K562 (cell line): ENCODE measurements at regions not wholly inside any gene's neighbourhood (a gene's known extent, or its start where the extent isn't known, plus 50 kb on each side); places are given as distances from the start of the nearest gene placed in this dataset.

Experiments used
- ATF2 ChIP-seq: sonication (generic); formaldehyde crosslinking; IDR thresholded peaks from 2 replicates; pipeline ENCODE4 v1.8.1; 2022; ENCODE audit warnings: missing genetic modification reagents
- BMI1 ChIP-seq: fragments of 150-350 bp; IDR thresholded peaks from 2 replicates; pipeline ENCODE4 v1.6.1; 2014; ENCODE audit warnings: low read length
- CBX2 ChIP-seq: fragments of 200-600 bp; sonication (generic); IDR thresholded peaks from one replicate; pipeline ENCODE4 v1.6.1; 2012; ENCODE audit warnings: mild to moderate bottlenecking, low read length, inconsistent platforms; ENCODE audit not compliant: insufficient read depth, poor library complexity, severe bottlenecking
- CBX5 ChIP-seq: IDR thresholded peaks from 2 replicates; pipeline ENCODE4 v1.6.1; 2014; ENCODE audit warnings: low read depth, borderline replicate concordance
- CEBPB ChIP-seq: fragments of 450-650 bp; IDR thresholded peaks from 2 replicates; pipeline ENCODE4 v1.6.1; 2016; ENCODE audit warnings: missing genetic modification characterization, missing compliant biosample characterization
- CTCF ChIP-seq, 3 experiments: IDR thresholded peaks in 2 of 3; conservative IDR thresholded peaks in 1 of 3; 2 replicates each; pipeline ENCODE4 v1.5.1; 2011 to 2012; ENCODE audit warnings: low read length in 3 of 3, mild to moderate bottlenecking in 3 of 3, control low read depth in 2 of 3, improper control_type of control experiment in 1 of 3, inconsistent platforms in 1 of 3, low read depth in 1 of 3, mixed read lengths in 1 of 3, moderate library complexity in 1 of 3; ENCODE audit not compliant: insufficient read depth in 2 of 3
- ELF1 ChIP-seq: fragments of 200-800 bp; sonication (Bioruptor generic); IDR thresholded peaks from 2 replicates; pipeline ENCODE4 v1.6.1; 2016; ENCODE audit warnings: missing genetic modification characterization, missing compliant biosample characterization
- HDGF ChIP-seq: fragments of 450-650 bp; IDR thresholded peaks from 2 replicates; pipeline ENCODE4 v1.6.1; 2016
- HMG20A ChIP-seq: fragments of 450-650 bp; formaldehyde crosslinking; conservative IDR thresholded peaks from 2 replicates; pipeline ENCODE4 v1.4.0; 2020; ENCODE audit warnings: mild to moderate bottlenecking, mixed read lengths
- POLR2A ChIP-seq: fragments of 450-650 bp; conservative IDR thresholded peaks from 2 replicates; pipeline ENCODE4 v1.6.1; 2016
- POLR2AphosphoS5 ChIP-seq: IDR thresholded peaks from 2 replicates; pipeline ENCODE4 v1.6.1; 2011; ENCODE audit warnings: mild to moderate bottlenecking, low read depth, low read length, moderate library complexity; ENCODE audit not compliant: control insufficient read depth, insufficient read depth
- SRF ChIP-seq, 2 experiments: fragments of 250-450, 450-650 bp in 1 of 2; sonication (Bioruptor Pico) in 1 of 2; sonication (generic) in 1 of 2; formaldehyde crosslinking; IDR thresholded peaks; 2 replicates each; pipeline versions ENCODE4 v1.5.0 to v1.5.1; 2020 to 2022; ENCODE audit warnings: mild to moderate bottlenecking in 1 of 2, missing genetic modification reagents in 1 of 2
- TEAD1 ChIP-seq, 2 experiments: fragments of 450-650 bp in 1 of 2; sonication (generic) in 1 of 2; formaldehyde crosslinking; IDR thresholded peaks; 2 replicates each; pipeline versions ENCODE4 v1.4.0 to v1.8.0; 2020 to 2022; ENCODE audit warnings: mild to moderate bottlenecking in 2 of 2, missing genetic modification reagents in 1 of 2
- ZNF165 ChIP-seq: fragments of 250-450 bp; sonication (Bioruptor Pico); IDR thresholded peaks from 2 replicates; pipeline ENCODE4 v1.4.0; 2020; ENCODE audit warnings: borderline replicate concordance

GRCh38 chr2:176455816-176456291 lies 186.6 kb downstream of the MTX2 start:
- no peak for TF ChIP-seq HDGF
- TF ChIP-seq POLR2AphosphoS5: no peak
- TF ChIP-seq POLR2A: no peak
- no peak for TF ChIP-seq ELF1 (tag)
- no peak for TF ChIP-seq SRF (CRISPR knock-in tag; IDR thresholded peaks at IDR 0.05)
- no peak for TF ChIP-seq ZNF165 (CRISPR knock-in tag)
- TF ChIP-seq CBX5: no peak
- TF ChIP-seq BMI1: no peak
- no peak for TF ChIP-seq CBX2
- no peak for TF ChIP-seq ATF2 (CRISPR knock-in tag)
- no peak for TF ChIP-seq CEBPB (tag)
- TF ChIP-seq HMG20A (CRISPR knock-in tag): no peak
- TF ChIP-seq TEAD1 (CRISPR knock-in tag; IDR thresholded peaks at IDR 0.05): no peak
- no peak for TF ChIP-seq CTCF (IDR thresholded peaks at IDR 0.05 in 2 of 3, conservative IDR thresholded peaks at IDR 0.05 in 1 of 3; ENCODE audit: insufficient read depth in 2 of 3, low read depth in 1 of 3, low read length in 3 of 3)
